SK-N-MC (cell line): ENCODE measurements at regions not wholly inside any gene's neighbourhood (a gene's known extent, or its start where the extent isn't known, plus 50 kb on each side); places are given as distances from the start of the nearest gene placed in this dataset.

Experiments
- DNase-seq: peaks from one replicate; pipeline ENCODE4 v3.0.0-alpha.2; 2011; ENCODE audit warnings: low read depth, low spot score
- H3K27ac ChIP-seq: fragments of 200-600 bp; sonication (generic); 2 replicates; pipeline ENCODE4 v1.5.1; 2016; ENCODE audit warnings: mixed run types
- H3K36me3 ChIP-seq: fragments of 200-600 bp; sonication (generic); 2 replicates; pipeline ENCODE4 v1.6.1; 2017; ENCODE audit warnings: antibody characterized with exemption, low read length, mixed read lengths; ENCODE audit not compliant: insufficient read depth
- H3K4me3 ChIP-seq: fragments of 200-600 bp; sonication (generic); 2 replicates; pipeline ENCODE4 v1.5.1; 2016
- H3K9ac ChIP-seq: fragments of 200-600 bp; sonication (generic); 2 replicates; pipeline ENCODE4 v1.8.0; 2017; ENCODE audit warnings: mixed run types, mixed read lengths; ENCODE audit not compliant: insufficient read length
- H3K9me3 ChIP-seq: fragments of 200-600 bp; sonication (generic); 2 replicates; pipeline ENCODE4 v1.6.1; 2017; ENCODE audit warnings: low read depth, mild to moderate bottlenecking, antibody characterized with exemption, low read length, moderate library complexity, mixed read lengths
- EZH2 ChIP-seq: fragments of 200-600 bp; sonication (generic); IDR thresholded peaks from one replicate; pipeline ENCODE4 v1.6.1; 2017; ENCODE audit warnings: antibody characterized with exemption
- FOXP2 ChIP-seq: optimal IDR thresholded peaks from 2 replicates; pipeline ENCODE3; 2011; ENCODE audit warnings: mild to moderate bottlenecking, moderate library complexity; ENCODE audit not compliant: insufficient read depth; ENCODE audit errors: extremely low read length, control extremely low read depth
- POLR2AphosphoS5 ChIP-seq: IDR thresholded peaks from 2 replicates; pipeline ENCODE4 v1.6.1; 2012; ENCODE audit warnings: mild to moderate bottlenecking, low read depth, low read length, borderline replicate concordance

DNA sequence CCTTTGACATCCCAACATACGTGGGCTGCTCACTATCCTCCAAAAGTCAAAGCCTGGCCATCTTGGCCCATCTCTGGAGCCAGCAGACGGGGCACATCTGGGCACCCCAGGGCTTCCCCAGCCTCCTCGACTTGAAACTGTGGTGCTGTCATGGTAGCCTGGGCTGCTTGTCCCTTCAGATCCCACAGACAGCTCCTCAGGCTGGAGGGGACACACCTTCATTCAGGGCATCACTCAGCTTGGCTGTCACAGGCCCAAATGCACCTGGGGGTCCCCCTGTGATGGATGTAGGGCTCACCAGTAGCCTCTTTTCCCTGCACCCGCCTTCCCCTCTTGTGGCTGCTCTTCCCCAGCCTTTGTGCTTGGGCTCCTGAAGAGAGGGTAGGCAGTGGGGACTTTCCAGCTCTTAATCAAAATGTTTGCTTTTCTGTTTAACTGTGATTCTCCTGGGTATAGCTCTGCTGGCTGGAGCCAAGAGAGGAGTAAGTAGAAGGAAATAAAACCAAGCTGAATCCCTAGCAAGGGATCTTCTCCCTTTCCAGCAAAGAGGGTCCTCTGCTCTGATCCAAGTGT, 92.3 kb downstream of the GYPC start:
- H3K27ac ChIP-seq, result no peak overlapping the region
- no peaks in the 10 kb centered on the region for H3K9me3 ChIP-seq
- no peak for TF ChIP-seq FOXP2
- TF ChIP-seq POLR2AphosphoS5, result no peak
- TF ChIP-seq EZH2, result no peak
- H3K4me3 ChIP-seq, result no peak overlapping the region
- DNase-seq, result no peak
- no peaks in the 10 kb centered on the region for H3K36me3 ChIP-seq
- H3K9ac ChIP-seq, result no peak overlapping the region

DNA sequence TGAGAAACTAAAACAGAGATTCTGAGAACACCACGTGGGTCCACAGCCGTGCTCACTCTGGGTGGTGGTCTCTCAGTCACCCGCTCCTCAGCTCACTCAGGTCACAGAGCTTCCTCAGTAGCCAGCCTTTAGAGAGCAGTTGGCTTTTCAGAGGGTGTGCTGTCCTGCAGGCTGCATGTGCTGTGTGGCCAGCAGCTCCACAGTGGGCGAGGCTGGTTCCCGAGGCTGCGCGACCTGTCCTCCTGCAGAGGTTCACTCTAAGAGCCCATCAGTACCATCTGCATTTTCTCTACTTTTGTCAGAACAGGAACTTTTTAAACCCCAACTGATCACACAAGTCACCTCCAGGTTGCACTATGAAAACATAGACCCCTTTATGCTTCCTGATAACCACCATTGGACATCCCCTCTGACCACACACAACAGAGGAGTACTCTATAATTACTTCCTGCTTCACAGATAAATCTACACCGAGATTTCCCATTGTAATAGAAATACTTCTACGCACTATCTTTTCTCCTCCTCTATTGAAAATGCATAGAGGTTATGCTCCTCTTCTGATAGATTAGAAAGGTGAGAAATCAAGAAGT, 93.1 kb downstream of the GYPC start:
- no peaks in the 10 kb centered on the region for H3K9me3 ChIP-seq
- no peak for TF ChIP-seq FOXP2
- no peak for TF ChIP-seq POLR2AphosphoS5
- no peak for TF ChIP-seq EZH2
- no peaks in the 10 kb centered on the region for H3K36me3 ChIP-seq
- H3K9ac ChIP-seq, result no peak overlapping the region
- no peak overlapping the region for H3K27ac ChIP-seq
- H3K4me3 ChIP-seq, result no peak overlapping the region
- no peak for DNase-seq

DNA sequence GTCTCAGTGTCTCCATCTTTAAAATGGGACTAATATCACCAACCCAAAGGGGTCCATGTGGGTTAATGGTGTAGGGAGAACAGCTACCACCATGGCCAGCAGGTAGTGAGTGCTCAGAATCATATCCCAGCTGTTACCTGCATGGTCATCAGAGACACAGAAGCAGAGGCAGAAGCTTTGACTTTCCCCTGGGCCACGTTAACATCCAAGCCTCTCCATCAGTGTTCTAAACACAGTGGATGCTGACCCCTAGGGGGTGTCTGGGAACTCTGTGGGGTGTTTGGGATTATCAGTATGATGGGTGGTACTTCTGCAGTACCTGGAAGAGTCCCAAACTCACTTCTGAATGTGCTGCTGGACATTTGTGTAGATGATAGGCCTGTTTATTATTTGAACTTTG, 93.6 kb downstream of the GYPC start:
- Histone ChIP-seq H3K27ac (no peak overlapping the region), H3K9me3 (no peaks in the 10 kb centered on the region), H3K9ac (no peak overlapping the region), H3K36me3 (no peaks in the 10 kb centered on the region), H3K4me3 (no peak overlapping the region)
- TF ChIP-seq FOXP2, result no peak
- TF ChIP-seq POLR2AphosphoS5, result no peak
- no peak for TF ChIP-seq EZH2
- DNase-seq, result no peak

DNA sequence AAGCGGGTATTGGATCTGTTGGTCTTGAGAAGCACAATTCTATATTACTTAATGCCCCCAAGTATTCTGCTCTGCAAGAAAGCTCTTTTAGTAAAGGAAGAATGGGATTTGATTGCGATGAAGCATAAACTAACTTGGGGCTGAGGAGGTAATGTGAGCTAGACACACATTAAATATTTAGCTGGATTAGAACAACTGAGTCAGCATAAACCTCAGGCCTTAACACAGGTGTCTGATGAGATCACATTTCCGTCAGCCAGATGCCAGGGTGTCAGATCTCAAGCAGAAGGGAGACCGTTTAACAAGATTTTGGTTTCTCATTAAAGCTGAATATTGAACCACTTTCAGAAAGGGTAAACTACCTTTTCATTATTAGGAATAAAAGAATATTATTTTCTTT, 94.5 kb downstream of the GYPC start:
- no peak for DNase-seq
- H3K27ac ChIP-seq, result no peak overlapping the region
- no peaks in the 10 kb centered on the region for H3K9me3 ChIP-seq
- no peaks in the 10 kb centered on the region for H3K36me3 ChIP-seq
- TF ChIP-seq FOXP2 (no peak), EZH2 (no peak), POLR2AphosphoS5 (no peak)
- H3K4me3 ChIP-seq, result no peak overlapping the region
- no peak overlapping the region for H3K9ac ChIP-seq

DNA sequence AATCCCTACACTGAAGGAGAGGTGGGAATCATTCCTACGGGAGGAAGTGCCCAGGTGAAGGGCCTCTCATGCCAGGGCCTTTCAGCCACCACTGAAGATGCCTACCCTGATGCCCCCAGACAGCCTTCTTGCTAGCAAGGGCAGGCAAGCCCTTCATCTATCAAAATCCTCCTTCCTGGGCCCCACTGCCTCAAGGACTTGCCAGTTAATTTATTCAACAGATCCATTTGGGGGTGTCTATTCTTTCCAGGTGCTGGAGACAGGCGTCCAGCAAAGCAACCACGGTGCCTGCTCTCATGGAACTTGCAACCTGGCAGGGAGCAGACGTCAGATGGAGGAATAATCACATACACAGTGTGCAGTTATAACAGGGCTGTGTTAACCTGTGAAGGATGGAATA, 95.5 kb downstream of the GYPC start:
- no peak overlapping the region for H3K9ac ChIP-seq
- H3K9me3 ChIP-seq, result no peaks in the 10 kb centered on the region
- H3K36me3 ChIP-seq, result no peaks in the 10 kb centered on the region
- DNase-seq, result no peak
- H3K4me3 ChIP-seq, result no peak overlapping the region
- no peak for TF ChIP-seq POLR2AphosphoS5
- no peak for TF ChIP-seq EZH2
- no peak for TF ChIP-seq FOXP2
- no peak overlapping the region for H3K27ac ChIP-seq

DNA sequence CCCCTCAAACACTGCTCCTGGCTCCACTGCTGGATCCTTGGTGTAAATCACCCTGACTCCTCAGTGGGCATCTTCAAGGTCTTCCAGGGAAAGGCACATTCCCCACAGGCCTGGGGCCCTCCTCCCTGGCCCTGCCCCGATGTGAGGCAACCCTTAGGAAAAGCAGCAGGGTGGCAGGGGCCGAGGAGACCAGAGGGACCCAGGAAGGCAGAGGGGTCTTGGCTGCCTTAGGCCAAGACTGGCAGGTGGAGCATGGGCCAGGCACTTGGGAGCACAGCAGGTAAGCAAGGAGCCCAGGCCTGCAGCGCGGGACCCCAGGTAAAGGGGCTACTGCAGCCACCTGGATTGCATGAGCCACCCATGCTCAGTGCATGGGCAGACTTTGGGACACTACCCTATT, 96.9 kb downstream of the GYPC start:
- H3K36me3 ChIP-seq, result no peaks in the 10 kb centered on the region
- no peak overlapping the region for H3K27ac ChIP-seq
- no peak overlapping the region for H3K4me3 ChIP-seq
- TF ChIP-seq EZH2 (no peak), POLR2AphosphoS5 (no peak), FOXP2 (no peak)
- no peaks in the 10 kb centered on the region for H3K9me3 ChIP-seq
- no peak overlapping the region for H3K9ac ChIP-seq
- DNase-seq, result no peak

DNA sequence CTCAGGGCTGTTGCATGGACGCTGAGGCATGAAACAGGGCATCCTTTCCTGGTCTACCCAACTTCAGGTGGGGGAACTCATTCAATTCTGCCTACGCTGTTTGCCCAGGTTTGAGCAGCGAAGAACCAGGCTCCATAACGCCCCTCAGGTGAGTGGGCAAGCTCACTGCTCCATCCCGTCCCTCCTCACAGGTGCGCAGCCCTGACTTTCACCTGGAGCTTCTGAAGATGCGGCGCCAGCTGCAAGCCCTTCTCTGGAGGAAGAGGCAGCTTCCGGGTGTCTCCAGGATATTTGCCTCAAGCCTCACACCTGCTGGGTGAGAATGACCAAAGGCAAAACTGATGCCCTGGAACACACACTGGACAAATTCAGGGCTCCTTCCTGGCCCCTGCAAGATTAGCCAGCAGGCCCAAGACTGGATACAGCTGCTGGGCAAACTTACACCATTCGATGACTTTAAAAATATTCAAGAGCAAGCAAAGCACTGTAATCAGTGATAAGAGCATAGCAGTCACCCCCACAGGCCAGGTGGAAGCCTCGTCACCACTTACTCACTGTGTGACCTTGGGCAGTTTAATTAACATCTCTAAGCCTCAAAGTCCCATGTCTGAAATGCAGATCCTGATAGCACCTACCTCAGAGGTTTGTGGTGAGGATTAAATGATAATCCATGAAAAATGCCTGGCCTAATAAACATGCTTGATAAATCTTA, 97.7 kb downstream of the GYPC start:
- no peak overlapping the region for H3K27ac ChIP-seq
- no peak for TF ChIP-seq POLR2AphosphoS5
- no peaks in the 10 kb centered on the region for H3K36me3 ChIP-seq
- no peak overlapping the region for H3K4me3 ChIP-seq
- H3K9ac ChIP-seq, result no peak overlapping the region
- no peaks in the 10 kb centered on the region for H3K9me3 ChIP-seq
- no peak for DNase-seq

DNA sequence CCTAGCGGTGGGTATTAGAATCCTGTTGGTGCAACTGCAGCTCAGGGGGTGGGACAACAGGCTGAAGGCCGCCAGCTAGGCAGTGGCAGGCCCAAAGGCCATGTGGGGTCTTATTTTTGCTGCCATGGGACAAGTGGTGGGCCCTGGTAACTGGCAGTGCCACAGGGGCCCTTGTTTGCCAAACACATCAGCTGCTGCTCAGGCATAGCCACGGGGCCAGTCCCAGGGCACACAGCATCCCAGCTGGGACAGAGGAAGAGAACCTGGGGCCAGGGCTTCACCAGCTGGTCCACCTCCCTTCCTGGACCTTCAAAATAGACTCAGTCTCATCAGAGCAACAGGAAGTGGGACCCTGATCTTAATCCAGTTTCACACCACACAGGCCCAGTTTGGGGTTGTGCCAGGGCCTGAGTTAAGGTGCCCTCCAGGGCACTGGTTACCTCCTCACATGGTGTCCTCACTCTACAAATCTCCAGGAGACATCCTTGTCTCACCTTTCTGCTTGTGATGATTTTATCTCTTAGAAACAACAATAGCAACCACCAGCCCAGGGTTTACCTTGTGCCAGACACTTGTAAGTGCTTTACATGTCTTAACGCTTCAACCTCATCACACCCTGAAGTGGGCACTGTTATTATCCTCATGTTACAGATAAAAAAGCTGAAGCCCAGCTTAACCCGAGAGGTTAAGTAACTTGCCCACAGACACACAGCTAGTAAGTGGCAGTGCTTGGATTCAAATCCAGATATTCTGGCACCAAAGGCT, 98.5 kb downstream of the GYPC start:
- Histone ChIP-seq H3K9ac (no peak overlapping the region), H3K27ac (no peak overlapping the region)

More for the DNA sequence above, 98.5 kb downstream of the GYPC start:
- TF ChIP-seq EZH2 (no peak), FOXP2 (no peak), POLR2AphosphoS5 (no peak)
- H3K9me3 ChIP-seq, result no peaks in the 10 kb centered on the region
- no peak for DNase-seq
- H3K4me3 ChIP-seq, result no peak overlapping the region
- H3K36me3 ChIP-seq, result no peaks in the 10 kb centered on the region
